ENCODE measurements at regions not wholly inside any gene's neighbourhood (a gene's known extent, or its start where the extent isn't known, plus 50 kb on each side); places are given as distances from the start of the nearest gene placed in this dataset.

GRCh38 chr2:215718890-215719289 lies 283.0 kb upstream of the FN1 start:
- DNase-seq = no peak

- no peak for DNase-seq
Measured at GRCh38 chr2:215718436-215718835, 282.6 kb upstream of the FN1 start.

DNA sequence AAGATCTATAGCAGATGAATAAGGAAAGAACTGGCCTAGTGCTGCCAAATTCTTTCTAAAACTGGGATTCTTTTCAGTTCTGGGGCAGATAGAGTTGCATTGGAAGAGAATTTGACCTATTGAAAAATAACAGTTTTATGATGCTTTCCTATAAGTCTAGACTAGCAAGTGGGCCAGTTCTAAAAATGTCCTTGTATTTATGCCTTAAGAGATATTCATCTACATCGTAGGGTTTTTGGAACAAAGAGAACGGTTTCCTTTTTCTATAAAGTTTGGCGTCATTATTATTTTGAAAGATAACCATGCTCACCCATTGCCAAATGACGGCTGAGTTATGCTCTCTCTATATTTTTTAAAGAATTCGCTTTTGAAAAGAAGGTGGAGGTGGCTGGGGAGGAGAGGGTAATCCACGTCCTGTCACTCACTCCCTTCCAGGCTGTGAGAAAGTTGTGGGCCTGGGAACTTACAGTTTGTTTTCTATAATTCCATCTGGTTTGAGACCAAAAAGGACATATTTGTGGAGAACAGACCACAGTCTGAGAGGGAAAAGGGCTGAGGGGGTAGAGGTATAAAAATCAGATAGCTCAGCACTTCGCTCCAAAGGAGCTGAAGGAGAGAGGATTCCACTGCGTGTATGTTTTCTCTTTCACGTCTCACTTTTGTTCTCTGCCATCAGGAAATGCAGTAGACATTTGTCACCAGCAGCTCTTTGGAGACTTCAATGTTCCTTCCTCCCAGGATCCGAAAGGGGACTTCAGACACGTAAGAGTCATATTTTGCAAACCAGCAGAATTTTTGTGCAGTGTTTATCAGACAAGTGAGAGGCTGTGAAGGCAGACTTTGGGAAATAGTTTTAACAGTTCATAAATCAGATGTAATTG lies 281.9 kb upstream of the FN1 start:
- peak; percentile 37 for DNase-seq

- no peak for DNase-seq
Measured at GRCh38 chr2:215716956-215717355, 281.1 kb upstream of the FN1 start.

- DNase-seq = peak; percentile 41
Measured at GRCh38 chr2:215712871-215713790, 277.3 kb upstream of the FN1 start.

GRCh38 chr2:215712219-215712868 lies 276.5 kb upstream of the FN1 start:
- no peak for DNase-seq

DNA sequence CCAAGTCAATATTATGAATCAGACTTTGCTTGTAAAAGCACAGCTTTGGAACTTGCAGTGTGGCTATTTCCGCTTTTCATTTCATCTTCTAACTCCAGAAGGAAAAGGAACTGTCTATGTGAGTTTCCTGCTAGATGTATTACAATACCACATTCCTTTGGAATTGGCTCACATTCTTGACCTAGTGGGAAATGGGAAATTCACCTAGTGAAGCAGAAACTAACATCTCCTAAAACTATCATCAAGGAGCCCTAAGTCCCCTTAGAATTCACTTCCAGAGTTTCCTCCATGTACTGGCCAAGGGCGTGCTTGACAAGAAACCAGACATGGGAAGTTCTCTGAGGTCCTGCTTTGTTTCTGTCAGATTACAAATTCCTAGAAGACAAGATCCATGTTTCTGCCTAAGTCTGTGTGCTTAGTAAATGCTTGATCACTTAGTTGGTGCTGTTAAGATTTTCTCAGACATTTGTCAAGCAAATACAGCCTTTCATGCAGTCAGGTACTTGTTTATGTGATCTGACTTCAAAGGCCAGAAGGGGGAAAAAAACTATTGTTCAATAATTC lies 275.7 kb upstream of the FN1 start:
- peak; percentile 48 for DNase-seq

GRCh38 chr2:215707608-215708007 lies 271.7 kb upstream of the FN1 start:
- no peak for DNase-seq

DNA sequence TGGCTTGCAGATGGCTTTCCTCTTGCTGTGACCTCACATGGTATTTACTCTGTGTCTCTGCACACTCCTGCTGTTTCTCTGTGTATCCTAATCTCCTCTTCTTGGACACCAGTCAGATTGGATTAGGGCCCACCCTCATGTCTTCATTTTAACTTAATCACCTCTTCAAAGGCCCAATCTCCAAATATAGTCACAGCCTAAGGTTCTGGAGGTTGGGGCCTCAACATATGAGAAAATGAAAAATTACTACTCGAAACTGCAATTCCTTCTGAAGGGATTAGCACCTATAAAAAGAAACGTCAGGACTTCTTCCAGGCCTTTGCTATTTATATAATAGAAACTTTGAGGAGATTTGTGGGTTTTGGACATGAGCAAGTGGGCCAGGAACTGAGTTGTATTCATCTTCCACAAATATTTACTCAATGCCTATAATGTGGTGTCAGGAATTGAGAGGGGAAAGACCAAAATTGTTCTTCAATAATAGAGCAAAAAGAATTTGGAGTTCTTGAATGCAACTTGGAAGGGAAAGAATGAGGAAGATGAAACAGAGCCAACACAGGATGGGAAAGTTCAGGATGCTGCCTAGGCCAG lies 270.0 kb upstream of the FN1 start:
- no peak for DNase-seq

DNA sequence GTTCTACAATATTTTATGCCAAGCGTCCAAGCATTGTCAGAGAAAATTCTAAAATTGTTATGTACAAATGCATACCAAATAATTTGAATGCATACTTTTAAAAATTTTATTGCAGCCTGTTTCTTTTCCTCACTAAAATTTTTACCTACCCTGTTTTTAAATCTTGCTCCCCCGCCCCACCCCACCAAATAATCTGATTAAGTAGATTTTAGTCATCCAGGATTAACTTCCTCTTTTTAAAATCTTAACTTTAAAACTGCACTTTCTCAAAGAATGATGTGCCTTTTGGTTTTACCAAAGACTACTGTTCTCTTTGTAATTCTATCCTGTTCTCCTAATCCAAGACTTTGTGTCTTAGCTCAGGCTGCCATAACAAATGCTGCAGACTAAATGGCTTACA lies 269.4 kb upstream of the FN1 start:
- no peak for DNase-seq

DNA sequence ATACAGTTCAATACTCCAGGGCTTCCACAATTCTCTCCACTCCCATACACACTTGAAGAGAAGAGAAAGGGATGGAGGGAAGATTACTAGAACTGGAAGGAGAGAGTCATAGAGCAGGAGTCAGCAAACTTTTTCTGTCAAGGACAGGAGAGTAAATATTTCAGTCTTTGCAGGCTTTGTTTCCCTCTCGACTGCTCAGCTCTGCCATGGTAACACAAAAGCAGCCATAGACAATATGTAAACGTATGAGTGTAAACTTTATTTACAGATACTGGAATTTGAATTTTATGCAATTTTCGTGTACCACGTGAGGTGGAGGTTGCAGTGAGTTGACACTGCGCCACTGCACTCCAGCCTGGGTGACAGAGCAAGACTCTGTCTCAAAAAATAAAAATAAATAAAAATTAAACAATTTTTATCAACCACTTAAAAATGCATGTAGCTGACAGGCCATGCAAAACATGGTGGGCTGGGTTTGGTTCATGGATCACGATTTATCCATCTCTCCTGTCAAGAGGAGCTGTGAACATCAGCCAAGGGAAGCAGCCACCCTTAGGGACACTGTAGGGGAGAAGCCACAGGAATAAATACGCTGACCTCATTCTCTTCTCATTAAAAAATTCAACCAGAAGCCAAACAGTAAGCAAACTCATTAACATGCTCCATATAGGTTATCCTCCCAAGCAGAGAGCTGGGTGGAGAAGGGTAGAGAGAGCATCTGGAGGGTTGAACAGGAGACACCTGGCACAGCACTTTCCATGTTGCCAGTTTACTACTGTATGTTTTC lies 266.4 kb upstream of the FN1 start:
- no peak for DNase-seq

DNA sequence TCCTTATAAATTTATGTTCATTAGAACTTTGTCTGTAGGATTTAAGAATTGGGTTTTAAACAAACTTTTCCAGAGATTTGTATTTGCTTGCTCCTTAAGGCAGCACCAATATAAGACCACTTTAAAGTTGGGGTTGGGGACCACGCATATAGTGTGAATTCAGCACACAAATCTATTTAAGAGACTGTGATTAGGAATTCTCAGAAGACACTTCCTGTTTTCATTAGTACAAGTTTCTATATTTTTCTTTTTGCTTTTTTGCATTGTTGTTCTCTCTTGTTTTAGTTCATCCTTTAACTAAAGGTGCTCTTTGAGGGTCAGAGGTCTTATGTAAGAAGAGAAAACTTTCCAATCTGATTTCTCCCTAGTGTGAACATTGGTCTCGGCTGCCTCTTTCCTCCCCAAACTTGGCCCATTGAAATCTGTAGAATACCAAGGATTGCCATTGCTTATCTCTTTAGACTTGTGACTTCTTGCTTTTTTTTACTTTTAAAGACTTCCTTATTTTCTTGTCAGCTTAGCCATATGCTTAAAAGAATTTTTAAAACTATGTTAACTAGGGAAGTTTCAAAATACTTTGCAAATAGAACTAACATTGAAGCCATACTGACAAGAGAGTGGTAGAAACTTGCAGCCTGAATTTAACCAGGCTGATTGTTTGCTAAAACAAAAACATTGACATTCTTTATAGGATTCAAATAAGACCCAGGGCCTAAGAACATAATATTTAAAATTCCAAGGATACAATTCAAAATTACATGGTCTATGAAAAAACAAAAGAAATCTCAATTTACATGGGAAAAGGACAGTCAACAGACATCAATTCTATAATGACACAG lies 264.1 kb upstream of the FN1 start:
- DNase-seq = no peak

DNA sequence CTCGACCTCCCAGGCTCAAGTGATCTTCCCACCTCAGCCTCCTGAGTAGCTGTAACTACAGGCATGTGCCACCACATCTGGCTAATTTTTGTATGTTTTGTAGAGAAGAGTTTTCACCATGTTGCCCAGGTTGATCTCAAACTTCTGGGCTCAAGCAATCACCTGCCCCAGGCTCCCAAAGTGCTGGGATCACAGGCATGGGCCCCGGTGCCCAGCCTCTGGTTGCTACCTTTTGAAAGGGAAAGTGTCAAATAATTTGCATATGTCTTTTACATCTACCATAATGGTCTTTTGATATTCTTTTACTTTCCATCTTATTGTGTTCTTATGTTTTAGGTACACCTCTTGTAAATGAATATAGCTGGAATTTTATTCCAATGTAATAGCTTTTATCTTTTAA lies 263.1 kb upstream of the FN1 start:
- DNase-seq = no peak

- no peak for DNase-seq
Measured at GRCh38 chr2:215698566-215698965, 262.7 kb upstream of the FN1 start.

- DNase-seq = no peak
Measured at GRCh38 chr2:215697496-215697895, 261.6 kb upstream of the FN1 start.

DNA sequence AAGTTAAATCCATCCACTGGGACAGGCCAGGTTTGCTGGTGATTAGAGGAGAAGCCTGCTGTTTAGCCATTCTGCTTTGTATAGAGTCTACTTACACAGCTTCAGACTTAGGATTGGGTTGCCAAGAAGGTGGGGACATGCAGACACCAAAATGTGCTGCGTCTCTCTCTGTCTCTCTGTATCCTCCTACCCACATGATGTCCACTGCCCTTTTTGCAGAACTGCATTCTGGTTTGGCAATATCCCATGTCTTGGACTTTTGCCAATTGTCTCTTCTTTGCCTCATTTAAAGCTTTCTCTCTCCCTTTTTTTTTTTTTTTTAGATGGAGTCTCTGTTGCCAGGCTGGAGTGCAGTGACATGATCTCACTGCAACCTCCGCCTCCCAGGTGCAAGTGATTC lies 261.1 kb upstream of the FN1 start:
- DNase-seq = no peak

DNA sequence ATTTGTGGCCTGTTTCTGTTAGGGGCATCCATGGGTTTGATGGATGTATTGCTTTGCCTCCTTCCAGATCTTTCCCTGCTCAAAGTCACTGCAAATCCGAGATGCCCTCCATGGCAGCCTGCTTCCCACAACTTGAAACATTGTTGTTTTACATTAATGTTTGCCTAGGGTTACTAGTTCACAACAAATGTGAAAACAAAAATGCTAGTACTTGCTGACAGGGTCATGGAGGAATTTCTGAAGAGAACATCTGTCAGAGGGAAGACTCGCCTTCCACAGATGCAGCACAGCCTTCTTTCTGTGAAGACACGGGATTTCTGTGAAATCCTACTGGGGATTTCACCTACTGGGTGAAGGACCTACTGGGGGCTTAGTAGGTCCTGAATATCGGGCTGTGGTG lies 260.0 kb upstream of the FN1 start:
- no peak for DNase-seq

GRCh38 chr2:215693999-215694580 lies 258.2 kb upstream of the FN1 start:
- DNase-seq = no peak

All from muscle of arm (tissue), 1 donor.